Endothelial cell of umbilical vein (primary cell): ENCODE measurements at regions not wholly inside any gene's neighbourhood (a gene's known extent, or its start where the extent isn't known, plus 50 kb on each side); places are given as distances from the start of the nearest gene placed in this dataset.

Experiments
- CTCF ChIP-seq, 2 donors: IDR thresholded peaks; 1 replicate in 1 of 2; 2 replicates in 1 of 2; pipeline ENCODE4 v1.5.1; 2011; ENCODE audit warnings: low read length in 2 of 2, mild to moderate bottlenecking in 2 of 2, moderate library complexity in 2 of 2, control low read depth in 1 of 2, inconsistent platforms in 1 of 2, low read depth in 1 of 2; ENCODE audit not compliant: insufficient read depth in 1 of 2; ENCODE audit errors: extremely low read depth in 1 of 2
- EZH2 ChIP-seq: IDR thresholded peaks from 2 replicates; pipeline ENCODE4 v1.6.1; 2012; ENCODE audit warnings: borderline replicate concordance, low read depth, mild to moderate bottlenecking, moderate library complexity, low read length, inconsistent platforms; ENCODE audit not compliant: severe bottlenecking
- JUN ChIP-seq: IDR thresholded peaks from 2 replicates; pipeline ENCODE4 v1.6.1; 2011; ENCODE audit warnings: borderline replicate concordance, low read depth; ENCODE audit not compliant: insufficient read length, insufficient read depth
- POLR2A ChIP-seq: IDR thresholded peaks from 2 replicates; pipeline ENCODE4 v1.6.1; 2012; ENCODE audit warnings: low read depth, mild to moderate bottlenecking, control low read depth, low read length
- POLR2AphosphoS5 ChIP-seq: IDR thresholded peaks from 2 replicates; pipeline ENCODE4 v1.6.1; 2012; ENCODE audit warnings: low read depth, mild to moderate bottlenecking, control low read depth, low read length, moderate library complexity; ENCODE audit not compliant: insufficient read depth

DNA sequence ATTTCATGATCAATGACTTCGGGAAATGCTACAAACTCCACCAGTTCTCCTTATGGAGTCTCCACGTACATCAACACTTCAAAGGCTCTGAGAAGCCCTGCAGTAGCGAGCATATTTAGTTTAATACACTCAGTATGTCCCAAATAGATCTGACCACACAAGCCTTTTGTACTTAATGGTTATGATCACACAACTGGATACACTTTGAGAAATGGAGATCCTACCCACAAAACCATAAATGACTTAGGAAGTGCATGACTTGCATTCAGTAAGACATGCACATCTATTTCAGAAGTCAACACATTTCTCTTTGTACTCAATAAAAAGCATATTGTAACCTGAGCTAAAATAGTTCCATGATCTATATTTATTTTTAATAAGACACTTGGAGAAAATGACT is 103.6 kb upstream of the SPATA12 start:
- TF ChIP-seq POLR2A (no peak), POLR2AphosphoS5 (no peak), CTCF (IDR thresholded peaks at IDR 0.05; ENCODE audit: extremely low read depth in 1 of 2, insufficient read depth in 1 of 2, low read depth in 1 of 2, low read length in 2 of 2) (no peak), EZH2 (no peak), JUN (no peak)
